ENCODE measurements at regions not wholly inside any gene's neighbourhood (a gene's known extent, or its start where the extent isn't known, plus 50 kb on each side); places are given as distances from the start of the nearest gene placed in this dataset.

DNA sequence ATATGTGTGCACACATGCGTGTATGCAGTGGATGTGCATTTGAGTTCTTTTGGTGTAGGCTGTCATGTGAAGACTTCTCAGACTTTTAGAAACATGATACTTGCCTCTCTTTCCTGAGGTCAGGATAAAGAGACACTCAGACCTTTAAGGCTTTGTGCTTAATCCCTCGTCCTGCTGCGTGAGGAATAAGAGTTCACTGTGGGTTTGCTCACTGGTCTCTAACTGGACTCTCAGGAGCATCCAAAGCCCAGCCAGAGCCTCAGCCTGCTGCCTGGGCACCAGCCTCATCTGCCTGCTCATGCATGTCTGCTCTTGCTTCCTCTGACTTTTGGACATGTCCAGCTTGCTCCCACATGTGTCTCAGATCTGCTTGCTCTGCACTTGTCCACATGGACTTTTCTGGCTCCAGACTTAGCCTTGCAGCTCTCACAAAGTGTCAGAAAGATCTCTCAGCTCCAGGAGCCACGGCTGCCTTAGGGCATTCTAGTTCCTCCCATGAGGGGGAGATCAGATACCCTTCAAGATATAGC is 65.1 kb upstream of the ZNF366 start:
- Histone ChIP-seq H3K79me2 (ENCODE audit: low read length) (no peaks in the 10 kb centered on the region), H3K4me2 (ENCODE audit: low read length) (no peak overlapping the region), H3F3A (ENCODE audit: low read length, unreplicated experiment) (no peaks in the 10 kb centered on the region), H4K20me1 (ENCODE audit: low read length) (no peaks in the 10 kb centered on the region), H3K27ac (ENCODE audit: low read length) (no peak overlapping the region), H3K4me3 (ENCODE audit: low read length) (no peak overlapping the region), H3K4me1 (ENCODE audit: insufficient read depth, low read length) (no peaks in the 10 kb centered on the region), H3K36me3 (ENCODE audit: low read depth, low read length) (no peaks in the 10 kb centered on the region), H3K27me3 (ENCODE audit: low read length) (no peaks in the 10 kb centered on the region), H3K9me2 (replicated peaks; ENCODE audit: low read length) (no peaks in the 10 kb centered on the region), H3K9ac (ENCODE audit: low read length) (no peak overlapping the region), H2AFZ (ENCODE audit: low read length) (no peak overlapping the region), H3K9me3 (ENCODE audit: low read length) (no peaks in the 10 kb centered on the region)
- intact Hi-C loops (cut with micrococcal nuclease) = no loop called here
- BruUV-seq (replicated peaks) = no TSS peak
- TF ChIP-seq EZH2phosphoT487 (IDR thresholded peaks at IDR 0.05; ENCODE audit: borderline replicate concordance, low read length) (no peak), EZH2 (IDR thresholded peaks at IDR 0.05; ENCODE audit: low read length, unreplicated experiment) (no peak)
- TF ChIP-seq, protein P1, sequence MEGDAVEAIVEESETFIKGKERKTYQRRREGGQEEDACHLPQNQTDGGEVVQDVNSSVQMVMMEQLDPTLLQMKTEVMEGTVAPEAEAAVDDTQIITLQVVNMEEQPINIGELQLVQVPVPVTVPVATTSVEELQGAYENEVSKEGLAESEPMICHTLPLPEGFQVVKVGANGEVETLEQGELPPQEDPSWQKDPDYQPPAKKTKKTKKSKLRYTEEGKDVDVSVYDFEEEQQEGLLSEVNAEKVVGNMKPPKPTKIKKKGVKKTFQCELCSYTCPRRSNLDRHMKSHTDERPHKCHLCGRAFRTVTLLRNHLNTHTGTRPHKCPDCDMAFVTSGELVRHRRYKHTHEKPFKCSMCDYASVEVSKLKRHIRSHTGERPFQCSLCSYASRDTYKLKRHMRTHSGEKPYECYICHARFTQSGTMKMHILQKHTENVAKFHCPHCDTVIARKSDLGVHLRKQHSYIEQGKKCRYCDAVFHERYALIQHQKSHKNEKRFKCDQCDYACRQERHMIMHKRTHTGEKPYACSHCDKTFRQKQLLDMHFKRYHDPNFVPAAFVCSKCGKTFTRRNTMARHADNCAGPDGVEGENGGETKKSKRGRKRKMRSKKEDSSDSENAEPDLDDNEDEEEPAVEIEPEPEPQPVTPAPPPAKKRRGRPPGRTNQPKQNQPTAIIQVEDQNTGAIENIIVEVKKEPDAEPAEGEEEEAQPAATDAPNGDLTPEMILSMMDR (conservative IDR thresholded peaks at IDR 0.05; ENCODE audit: low read depth, low read length) = no peak
- DNase-seq = no peak
- ChIA-PET CTCF (no interaction called here), POLR2A (ENCODE audit: unreplicated experiment) (no interaction called here)
- no peak for ATAC-seq

DNA sequence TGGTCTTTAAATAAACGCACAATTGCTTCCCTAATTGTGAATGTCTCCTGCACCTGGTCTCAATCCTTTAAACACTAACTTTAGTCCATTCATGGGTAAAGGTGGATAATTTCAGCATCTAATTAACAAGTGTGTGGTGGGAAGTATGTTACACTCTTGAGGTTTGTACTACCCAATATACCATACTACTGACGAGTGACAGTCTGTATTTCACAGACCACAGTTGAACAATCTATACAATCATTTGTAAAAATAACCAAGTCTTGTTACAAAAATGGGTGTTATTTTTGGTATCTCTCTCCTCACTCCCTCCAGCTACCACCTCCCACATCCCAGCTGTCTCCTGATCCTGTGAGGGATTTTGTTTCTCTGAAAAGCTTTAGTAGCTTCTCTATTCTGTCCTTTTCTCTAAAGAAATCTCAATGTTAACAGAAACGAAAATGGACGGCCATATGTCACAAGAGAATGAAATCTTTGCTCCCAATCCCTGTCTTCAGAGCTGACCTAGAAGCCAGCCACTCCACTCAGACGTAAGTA is 62.3 kb upstream of the ZNF366 start:
- intact Hi-C loops (cut with micrococcal nuclease) = no loop called here
- Histone ChIP-seq H4K20me1 (ENCODE audit: low read length) (no peaks in the 10 kb centered on the region), H3K9me3 (ENCODE audit: low read length) (no peaks in the 10 kb centered on the region), H3K9me2 (replicated peaks; ENCODE audit: low read length) (no peaks in the 10 kb centered on the region), H2AFZ (ENCODE audit: low read length) (no peak overlapping the region), H3K36me3 (ENCODE audit: low read depth, low read length) (no peaks in the 10 kb centered on the region), H3F3A (ENCODE audit: low read length, unreplicated experiment) (no peaks in the 10 kb centered on the region), H3K27ac (ENCODE audit: low read length) (no peak overlapping the region), H3K79me2 (ENCODE audit: low read length) (no peaks in the 10 kb centered on the region), H3K4me2 (ENCODE audit: low read length) (no peak overlapping the region), H3K9ac (ENCODE audit: low read length) (no peak overlapping the region), H3K4me1 (ENCODE audit: insufficient read depth, low read length) (no peaks in the 10 kb centered on the region), H3K27me3 (ENCODE audit: low read length) (no peaks in the 10 kb centered on the region), H3K4me3 (ENCODE audit: low read length) (no peak overlapping the region)
- ATAC-seq = no peak
- TF ChIP-seq, protein P1 (conservative IDR thresholded peaks at IDR 0.05; ENCODE audit: low read depth, low read length) = no peak
- TF ChIP-seq EZH2 (IDR thresholded peaks at IDR 0.05; ENCODE audit: low read length, unreplicated experiment) (no peak), EZH2phosphoT487 (IDR thresholded peaks at IDR 0.05; ENCODE audit: borderline replicate concordance, low read length) (no peak)
- ChIA-PET CTCF (interaction anchor here (0.6 kb wide), 1 partner anchor 155 kb away, joined by 3 read pairs; no protein-coding TSS in a partner anchor), POLR2A (ENCODE audit: unreplicated experiment) (no interaction called here)
- DNase-seq = no peak
- no TSS peak for BruUV-seq (replicated peaks)

DNA sequence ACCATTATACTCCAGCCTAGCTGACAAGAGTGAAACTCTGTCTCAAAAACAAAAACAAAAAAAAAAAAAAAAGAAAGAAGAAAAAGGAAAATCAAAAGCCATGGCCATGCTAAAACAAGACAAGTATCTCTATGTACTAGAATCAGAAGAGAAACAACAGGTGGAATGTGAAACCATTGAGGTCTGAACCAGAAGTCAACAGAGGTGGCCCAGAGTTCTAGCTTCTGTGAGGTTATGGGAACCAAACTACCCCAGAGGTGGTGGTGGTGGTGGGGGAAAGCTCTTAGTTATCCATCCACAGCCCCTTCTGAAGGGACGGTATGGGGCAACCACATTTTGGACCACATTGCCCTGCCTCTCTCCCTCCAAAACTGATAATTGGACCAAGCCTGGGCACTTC is 59.5 kb upstream of the ZNF366 start:
- Histone ChIP-seq H3K27ac (ENCODE audit: low read length) (no peak overlapping the region), H3K9ac (ENCODE audit: low read length) (no peak overlapping the region), H3F3A (ENCODE audit: low read length, unreplicated experiment) (no peaks in the 10 kb centered on the region), H3K4me1 (ENCODE audit: insufficient read depth, low read length) (no peaks in the 10 kb centered on the region), H2AFZ (ENCODE audit: low read length) (no peak overlapping the region), H3K9me3 (ENCODE audit: low read length) (no peaks in the 10 kb centered on the region), H3K36me3 (ENCODE audit: low read depth, low read length) (no peaks in the 10 kb centered on the region), H4K20me1 (ENCODE audit: low read length) (no peaks in the 10 kb centered on the region), H3K27me3 (ENCODE audit: low read length) (no peaks in the 10 kb centered on the region), H3K4me3 (ENCODE audit: low read length) (no peak overlapping the region), H3K9me2 (replicated peaks; ENCODE audit: low read length) (no peaks in the 10 kb centered on the region), H3K4me2 (ENCODE audit: low read length) (no peak overlapping the region), H3K79me2 (ENCODE audit: low read length) (no peaks in the 10 kb centered on the region)
- intact Hi-C loops (cut with micrococcal nuclease) = no loop called here
- ChIA-PET CTCF (no interaction called here), POLR2A (ENCODE audit: unreplicated experiment) (no interaction called here)
- DNase-seq (no peak), ATAC-seq (no peak)
- no TSS peak for BruUV-seq (replicated peaks)
- TF ChIP-seq, protein P1 (conservative IDR thresholded peaks at IDR 0.05; ENCODE audit: low read depth, low read length) = no peak
- TF ChIP-seq EZH2 (IDR thresholded peaks at IDR 0.05; ENCODE audit: low read length, unreplicated experiment) = no peak
- no peak for TF ChIP-seq EZH2phosphoT487 (IDR thresholded peaks at IDR 0.05; ENCODE audit: borderline replicate concordance, low read length)

Measured in PC-3 (cell line).